ENCODE measurements at regions not wholly inside any gene's neighbourhood (a gene's known extent, or its start where the extent isn't known, plus 50 kb on each side); places are given as distances from the start of the nearest gene placed in this dataset.

GRCh38 chr12:90122681-90123080, 414.0 kb upstream of the ATP2B1 start:
- ATAC-seq, result no peak
- intact Hi-C loops (cut with DNase I), result no loop called here
- Histone ChIP-seq H3K4me3 (no peak overlapping the region), H3K27me3 (no peaks in the 10 kb centered on the region), H3K9me3 (no peaks in the 10 kb centered on the region), H3K36me3 (replicated peaks in 1 of 2; ENCODE audit: insufficient read depth in 1 of 2, low read depth in 2 of 2) (no peaks in the 10 kb centered on the region), H3K4me1 (no peaks in the 10 kb centered on the region), H3K27ac (no peak overlapping the region)
- no peak for DNase-seq
- no peak for TF ChIP-seq CTCF (IDR thresholded peaks at IDR 0.05)
- no peak for TF ChIP-seq POLR2A (IDR thresholded peaks at IDR 0.05)
- WGBS, 2 donors, result 53 to 56% methylated on average over 3 of the region's 3 CpGs

GRCh38 chr12:90120627-90121026, 412.0 kb upstream of the ATP2B1 start:
- no peak overlapping the region for H3K27ac ChIP-seq
- intact Hi-C loops (cut with DNase I), result no loop called here
- no peak for DNase-seq
- H3K4me1 ChIP-seq, result no peaks in the 10 kb centered on the region
- TF ChIP-seq CTCF (IDR thresholded peaks at IDR 0.05) (no peak), POLR2A (IDR thresholded peaks at IDR 0.05) (no peak)
- H3K36me3 ChIP-seq (replicated peaks in 1 of 2; ENCODE audit: insufficient read depth in 1 of 2, low read depth in 2 of 2), result no peaks in the 10 kb centered on the region
- ATAC-seq, result no peak
- no peak overlapping the region for H3K4me3 ChIP-seq
- H3K27me3 ChIP-seq, result no peaks in the 10 kb centered on the region
- no peaks in the 10 kb centered on the region for H3K9me3 ChIP-seq

DNA sequence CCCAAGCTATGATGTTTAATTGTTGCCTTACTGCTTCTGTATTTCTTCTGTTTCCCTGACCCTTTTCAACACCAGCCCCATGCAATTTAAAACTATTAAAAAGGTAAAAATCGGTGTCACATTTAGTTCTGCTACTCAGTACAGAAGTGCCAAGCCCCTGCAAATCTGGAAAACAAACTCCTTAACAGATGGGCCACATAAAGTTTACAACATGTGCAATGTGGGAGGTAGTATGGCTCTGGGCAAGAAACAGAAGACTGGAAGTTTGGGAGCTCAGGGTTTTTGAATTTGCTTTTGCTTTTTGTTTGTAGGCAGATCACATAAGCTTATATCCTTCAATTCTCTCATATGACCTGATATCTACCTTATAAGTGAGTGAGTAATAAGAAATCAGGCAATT, 404.0 kb upstream of the ATP2B1 start:
- Histone ChIP-seq H3K4me3 (no peak overlapping the region), H3K4me1 (no peaks in the 10 kb centered on the region), H3K9me3 (no peaks in the 10 kb centered on the region), H3K36me3 (replicated peaks in 1 of 2; ENCODE audit: insufficient read depth in 1 of 2, low read depth in 2 of 2) (no peaks in the 10 kb centered on the region), H3K27me3 (no peaks in the 10 kb centered on the region), H3K27ac (no peak overlapping the region)
- intact Hi-C loops (cut with DNase I), result no loop called here
- DNase-seq (no peak), ATAC-seq (no peak)
- TF ChIP-seq CTCF (IDR thresholded peaks at IDR 0.05), result no peak
- 67 to 72% methylated on average over 1 of the region's 1 CpG for WGBS, 2 donors

- ATAC-seq, result no peak
- Histone ChIP-seq H3K9me3 (no peaks in the 10 kb centered on the region), H3K27ac (no peak overlapping the region), H3K36me3 (replicated peaks in 1 of 2; ENCODE audit: insufficient read depth in 1 of 2, low read depth in 2 of 2) (no peaks in the 10 kb centered on the region), H3K27me3 (no peaks in the 10 kb centered on the region), H3K4me1 (no peaks in the 10 kb centered on the region), H3K4me3 (no peak overlapping the region)
- intact Hi-C loops (cut with DNase I), result no loop called here
- no peak for DNase-seq
- TF ChIP-seq POLR2A (IDR thresholded peaks at IDR 0.05) (no peak), CTCF (IDR thresholded peaks at IDR 0.05) (no peak)
- WGBS, 2 donors, result 79 to 81% methylated on average over 10 of the region's 10 CpGs
These were observed 403.3 kb upstream of the ATP2B1 start for GRCh38 chr12:90111791-90112580.

- no peaks in the 10 kb centered on the region for H3K36me3 ChIP-seq (replicated peaks in 1 of 2; ENCODE audit: insufficient read depth in 1 of 2, low read depth in 2 of 2)
- TF ChIP-seq CTCF (IDR thresholded peaks at IDR 0.05), result no peak
- intact Hi-C loops (cut with DNase I), result loop anchor here (10.0 kb wide), 1 partner anchor 562 kb away; no protein-coding TSS in a partner anchor
- H3K4me1 ChIP-seq, result no peaks in the 10 kb centered on the region
- DNase-seq, result no peak
- no peak overlapping the region for H3K27ac ChIP-seq
- H3K9me3 ChIP-seq, result no peaks in the 10 kb centered on the region
- WGBS, 2 donors, result 77 to 84% methylated on average over 3 of the region's 3 CpGs
- ATAC-seq, result no peak
- H3K4me3 ChIP-seq, result no peak overlapping the region
- no peaks in the 10 kb centered on the region for H3K27me3 ChIP-seq
These were observed 397.9 kb upstream of the ATP2B1 start for GRCh38 chr12:90106568-90106967.
